Colonic mucosa (tissue), 4 donors: ENCODE measurements at regions not wholly inside any gene's neighbourhood (a gene's known extent, or its start where the extent isn't known, plus 50 kb on each side); places are given as distances from the start of the nearest gene placed in this dataset.
"Not testable (repeated sequence)": the region's sequence is repeated elsewhere in the genome, so short reads cannot be mapped to it uniquely, and the experiment has no call there.

ENCODE experiments used
- DNase-seq: peaks from one replicate; pipeline ENCODE4 v3.0.0-alpha.2; 2020
- H3K27ac ChIP-seq: fragments of 200-600 bp; one replicate; pipeline ENCODE4 v1.8.0; 2021
- H3K27me3 ChIP-seq: fragments of 200-600 bp; one replicate; pipeline ENCODE4 v1.8.0; 2021
- H3K36me3 ChIP-seq: fragments of 200-600 bp; one replicate; pipeline ENCODE4 v1.8.0; 2021
- H3K4me1 ChIP-seq: fragments of 200-600 bp; one replicate; pipeline ENCODE4 v1.8.0; 2021; ENCODE audit warnings: mild to moderate bottlenecking
- H3K4me3 ChIP-seq: fragments of 200-600 bp; one replicate; pipeline ENCODE4 v1.8.0; 2021
- H3K9ac ChIP-seq, 2 donors: one replicate each; pipeline ENCODE4 v1.7.0; 2013; ENCODE audit warnings: control low read depth in 2 of 2, low read depth in 2 of 2, low read length in 2 of 2
- H3K9me3 ChIP-seq: fragments of 200-600 bp; one replicate; pipeline ENCODE4 v1.8.0; 2021
- CTCF ChIP-seq: fragments of 200-600 bp; IDR thresholded peaks from one replicate; pipeline ENCODE4 v1.8.0; 2022; ENCODE audit warnings: antibody characterized with exemption, mild to moderate bottlenecking
- intact Hi-C: fragments of 100-400 bp; cut with DNase I; formaldehyde crosslinking; loops from one replicate; pipeline ENCODE4 v1.14.1; 2022
- donor health status: healthy.
- donor health status: DM: no; HTN: no; CAD: no.
- donor health status: DM: no; HTN: no; CAD: no.

GRCh38 chr7:80302636-80303035 lies 168.0 kb downstream of the GNAI1 start:
- TF ChIP-seq CTCF: no peak

GRCh38 chr7:80302078-80302477 lies 167.4 kb downstream of the GNAI1 start:
- H3K27me3 ChIP-seq: no peaks in the 10 kb centered on the region
- intact Hi-C loops: no loop called here
- DNase-seq: no peak

More at GRCh38 chr7:80302636-80303035, 168.0 kb downstream of the GNAI1 start:
- Histone ChIP-seq H3K9ac (no peak overlapping the region), H3K4me1 (no peaks in the 10 kb centered on the region), H3K27ac (no peak overlapping the region), H3K27me3 (no peaks in the 10 kb centered on the region), H3K36me3 (no peaks in the 10 kb centered on the region), H3K9me3 (no peaks in the 10 kb centered on the region), H3K4me3 (no peak overlapping the region)
- intact Hi-C loops: no loop called here
- DNase-seq: no peak

GRCh38 chr7:80298201-80298600 lies 163.6 kb downstream of the GNAI1 start:
- H3K4me1 ChIP-seq: no peaks in the 10 kb centered on the region
- H3K27me3 ChIP-seq: no peaks in the 10 kb centered on the region
- no peak overlapping the region for H3K27ac ChIP-seq
- no peaks in the 10 kb centered on the region for H3K36me3 ChIP-seq
- H3K9me3 ChIP-seq: no peaks in the 10 kb centered on the region
- intact Hi-C loops: no loop called here
- no peak overlapping the region for H3K4me3 ChIP-seq
- H3K9ac ChIP-seq: no peak overlapping the region
- DNase-seq: no peak
- TF ChIP-seq CTCF: no peak

More at GRCh38 chr7:80302078-80302477, 167.4 kb downstream of the GNAI1 start:
- no peaks in the 10 kb centered on the region for H3K9me3 ChIP-seq
- no peak overlapping the region for H3K4me3 ChIP-seq
- no peaks in the 10 kb centered on the region for H3K4me1 ChIP-seq
- H3K27ac ChIP-seq: no peak overlapping the region
- H3K9ac ChIP-seq: no peak overlapping the region
- H3K36me3 ChIP-seq: no peaks in the 10 kb centered on the region
- no peak for TF ChIP-seq CTCF

GRCh38 chr7:80294346-80294745 lies 159.7 kb downstream of the GNAI1 start:
- Histone ChIP-seq H3K9ac (no peak overlapping the region), H3K4me3 (no peak overlapping the region), H3K36me3 (no peaks in the 10 kb centered on the region), H3K27ac (no peak overlapping the region), H3K27me3 (no peaks in the 10 kb centered on the region), H3K4me1 (no peaks in the 10 kb centered on the region), H3K9me3 (no peaks in the 10 kb centered on the region)
- intact Hi-C loops: no loop called here
- no peak for DNase-seq
- TF ChIP-seq CTCF: no peak

GRCh38 chr7:80292634-80293033 lies 158.0 kb downstream of the GNAI1 start:
- H3K4me1 ChIP-seq, H3K9ac ChIP-seq, H3K4me3 ChIP-seq, H3K27me3 ChIP-seq, H3K36me3 ChIP-seq, DNase-seq, H3K9me3 ChIP-seq, intact Hi-C loops, H3K27ac ChIP-seq: not testable (repeated sequence)

GRCh38 chr7:80288175-80289122 lies 153.8 kb downstream of the GNAI1 start:
- Histone ChIP-seq H3K36me3 (no peaks in the 10 kb centered on the region), H3K27me3 (no peaks in the 10 kb centered on the region), H3K9ac (no peak overlapping the region), H3K27ac (no peak overlapping the region), H3K4me3 (no peak overlapping the region), H3K9me3 (no peaks in the 10 kb centered on the region), H3K4me1 (no peaks in the 10 kb centered on the region)
- intact Hi-C loops: loop anchor here (10.0 kb wide), 1 partner anchor 214 kb away; no protein-coding TSS in a partner anchor
- DNase-seq: no peak
- no peak for TF ChIP-seq CTCF
